ENCODE measurements at regions not wholly inside any gene's neighbourhood (a gene's known extent, or its start where the extent isn't known, plus 50 kb on each side); places are given as distances from the start of the nearest gene placed in this dataset.

DNA sequence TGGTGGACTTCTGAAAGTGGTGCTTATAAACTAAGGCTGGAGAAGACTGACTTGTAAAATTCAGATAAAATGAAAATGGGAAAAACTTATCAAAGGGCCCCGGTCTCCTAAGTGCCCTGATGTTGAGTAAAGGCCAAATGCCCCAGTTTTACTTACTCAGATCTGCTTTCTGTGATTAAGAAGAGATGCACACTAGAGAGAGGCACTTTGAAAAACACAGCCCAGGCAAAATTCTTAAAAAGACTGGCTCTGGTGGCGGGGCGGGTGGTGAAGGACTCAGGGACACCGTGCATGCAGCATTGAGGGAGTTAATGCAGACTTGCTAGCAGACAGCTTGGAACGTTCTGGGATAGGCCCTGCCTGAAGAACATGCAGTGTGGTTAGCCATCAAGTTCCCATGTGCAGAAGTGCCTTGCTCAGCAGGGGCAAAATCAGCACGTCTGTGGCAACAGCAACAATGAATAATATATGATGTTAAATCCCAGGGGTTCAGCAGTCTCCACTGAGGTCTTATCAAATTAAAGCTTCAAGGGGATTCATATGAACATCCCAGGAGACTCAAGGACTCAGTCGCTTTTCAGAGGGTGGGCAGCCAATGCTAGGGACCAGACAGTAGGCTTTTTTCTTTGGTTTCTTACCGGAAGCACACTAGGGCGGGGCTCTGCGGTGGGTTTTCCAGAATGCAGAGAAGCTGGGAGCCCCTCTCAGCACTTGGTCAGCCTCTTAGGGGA lies 105.0 kb downstream of the DAD1 start:
- H3K79me2 ChIP-seq (ENCODE audit: control insufficient read depth, insufficient read depth, low read length): peaks cover 83% of the 10 kb centered on the region
- no peak overlapping the region for H2AFZ ChIP-seq (ENCODE audit: control insufficient read depth, low read depth, low read length)
- POLR2A ChIA-PET: interaction anchor here (0.6 to 35.4 kb wide), 14 partner anchors 3 to 328 kb away, joined by 3 to 875 read pairs (median 4); no protein-coding TSS in a partner anchor
- RAD21 ChIA-PET (ENCODE audit: unreplicated experiment): interaction anchor here (0.7 to 27.9 kb wide), 13 partner anchors 8 to 101 kb away, joined by 3 to 797 read pairs (median 10); no protein-coding TSS in a partner anchor
- peak overlapping the region; percentile 92 for H3K4me2 ChIP-seq (ENCODE audit: control insufficient read depth, insufficient read depth)
- H3K9me3 ChIP-seq (replicated peaks; ENCODE audit: control insufficient read depth, insufficient read depth, low read length): no peaks in the 10 kb centered on the region
- 21% methylated on average over 10 of the region's 10 CpGs for whole genome bisulfite sequencing (ENCODE audit: insufficient coverage, insufficient replicate concordance, low lambda C conversion rate, missing lambda C conversion rate)
- H3K27ac ChIP-seq (ENCODE audit: control insufficient read depth, insufficient read depth): peak overlapping the region; percentile 98
- no peaks in the 10 kb centered on the region for H4K20me1 ChIP-seq (ENCODE audit: control insufficient read depth, insufficient read depth)
- ATAC-seq (peak; percentile 39), DNase-seq (ENCODE audit: low read depth, low spot score) (no peak), FAIRE-seq (no peak)
- SMC1A ChIA-PET (ENCODE audit: uncharacterized antibody, unreplicated experiment): interaction anchor here (1.0 to 31.5 kb wide), 13 partner anchors 8 to 93 kb away, joined by 4 to 912 read pairs (median 10); no protein-coding TSS in a partner anchor
- no peaks in the 10 kb centered on the region for H3K27me3 ChIP-seq (replicated peaks in 1 of 2; ENCODE audit: control insufficient read depth in 2 of 2, insufficient read depth in 2 of 2, low read length in 1 of 2)
- CTCF ChIA-PET: interaction anchor here (0.8 to 4.3 kb wide), 8 partner anchors 10 to 104 kb away, joined by 3 to 18 read pairs (median 4); no protein-coding TSS in a partner anchor
- peaks cover 84% of the 10 kb centered on the region for H3K4me1 ChIP-seq (ENCODE audit: control insufficient read depth, insufficient read depth, low read length)
- H3K4me3 ChIP-seq: peak overlapping the region; percentile 72
- BruUV-seq (replicated peaks): TSS peak; percentile 62
- no peaks in the 10 kb centered on the region for H3K36me3 ChIP-seq (ENCODE audit: control insufficient read depth in 2 of 2, insufficient read depth in 2 of 2, low read length in 1 of 2)
- H3K9ac ChIP-seq (ENCODE audit: control insufficient read depth, insufficient read depth, low read length): peak overlapping the region; percentile 93
- in situ Hi-C loops (cut with MboI) (no loop called here), intact Hi-C loops (cut with micrococcal nuclease; ENCODE audit: unreplicated experiment) (loop anchor here (10.0 kb wide), 2 partner anchors 311 to 431 kb away; partner anchors contain the start of gene RBM23)
- TF ChIP-seq HDGF (IDR thresholded peaks at IDR 0.05) (peak; percentile 62; the same call in 1 of the 2 replicates), IRF4 (IDR thresholded peaks at IDR 0.05; ENCODE audit: low read depth, low read length) (no peak), BRCA1 (IDR thresholded peaks at IDR 0.05; ENCODE audit: low read depth, low read length) (no peak), BCL11A (IDR thresholded peaks at IDR 0.05; ENCODE audit: low read depth, low read length) (no peak), EGR1 (IDR thresholded peaks at IDR 0.05; ENCODE audit: borderline replicate concordance in 1 of 2, low read depth in 2 of 2, low read length in 2 of 2) (peak in 1 of 2 experiments; percentile 17; a peak in 1 of 3 replicates), SUPT20H (IDR thresholded peaks at IDR 0.05; ENCODE audit: borderline replicate concordance, control insufficient read depth, low read depth, low read length) (no peak)
- TF ChIP-seq, protein P1, sequence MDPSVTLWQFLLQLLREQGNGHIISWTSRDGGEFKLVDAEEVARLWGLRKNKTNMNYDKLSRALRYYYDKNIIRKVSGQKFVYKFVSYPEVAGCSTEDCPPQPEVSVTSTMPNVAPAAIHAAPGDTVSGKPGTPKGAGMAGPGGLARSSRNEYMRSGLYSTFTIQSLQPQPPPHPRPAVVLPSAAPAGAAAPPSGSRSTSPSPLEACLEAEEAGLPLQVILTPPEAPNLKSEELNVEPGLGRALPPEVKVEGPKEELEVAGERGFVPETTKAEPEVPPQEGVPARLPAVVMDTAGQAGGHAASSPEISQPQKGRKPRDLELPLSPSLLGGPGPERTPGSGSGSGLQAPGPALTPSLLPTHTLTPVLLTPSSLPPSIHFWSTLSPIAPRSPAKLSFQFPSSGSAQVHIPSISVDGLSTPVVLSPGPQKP (IDR thresholded peaks at IDR 0.05; ENCODE audit: low read depth, low read length): peak; percentile 34; the same call in 1 of the 2 replicates
- TF ChIP-seq, protein P2, sequence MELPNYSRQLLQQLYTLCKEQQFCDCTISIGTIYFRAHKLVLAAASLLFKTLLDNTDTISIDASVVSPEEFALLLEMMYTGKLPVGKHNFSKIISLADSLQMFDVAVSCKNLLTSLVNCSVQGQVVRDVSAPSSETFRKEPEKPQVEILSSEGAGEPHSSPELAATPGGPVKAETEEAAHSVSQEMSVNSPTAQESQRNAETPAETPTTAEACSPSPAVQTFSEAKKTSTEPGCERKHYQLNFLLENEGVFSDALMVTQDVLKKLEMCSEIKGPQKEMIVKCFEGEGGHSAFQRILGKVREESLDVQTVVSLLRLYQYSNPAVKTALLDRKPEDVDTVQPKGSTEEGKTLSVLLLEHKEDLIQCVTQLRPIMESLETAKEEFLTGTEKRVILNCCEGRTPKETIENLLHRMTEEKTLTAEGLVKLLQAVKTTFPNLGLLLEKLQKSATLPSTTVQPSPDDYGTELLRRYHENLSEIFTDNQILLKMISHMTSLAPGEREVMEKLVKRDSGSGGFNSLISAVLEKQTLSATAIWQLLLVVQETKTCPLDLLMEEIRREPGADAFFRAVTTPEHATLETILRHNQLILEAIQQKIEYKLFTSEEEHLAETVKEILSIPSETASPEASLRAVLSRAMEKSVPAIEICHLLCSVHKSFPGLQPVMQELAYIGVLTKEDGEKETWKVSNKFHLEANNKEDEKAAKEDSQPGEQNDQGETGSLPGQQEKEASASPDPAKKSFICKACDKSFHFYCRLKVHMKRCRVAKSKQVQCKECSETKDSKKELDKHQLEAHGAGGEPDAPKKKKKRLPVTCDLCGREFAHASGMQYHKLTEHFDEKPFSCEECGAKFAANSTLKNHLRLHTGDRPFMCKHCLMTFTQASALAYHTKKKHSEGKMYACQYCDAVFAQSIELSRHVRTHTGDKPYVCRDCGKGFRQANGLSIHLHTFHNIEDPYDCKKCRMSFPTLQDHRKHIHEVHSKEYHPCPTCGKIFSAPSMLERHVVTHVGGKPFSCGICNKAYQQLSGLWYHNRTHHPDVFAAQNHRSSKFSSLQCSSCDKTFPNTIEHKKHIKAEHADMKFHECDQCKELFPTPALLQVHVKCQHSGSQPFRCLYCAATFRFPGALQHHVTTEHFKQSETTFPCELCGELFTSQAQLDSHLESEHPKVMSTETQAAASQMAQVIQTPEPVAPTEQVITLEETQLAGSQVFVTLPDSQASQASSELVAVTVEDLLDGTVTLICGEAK (IDR thresholded peaks at IDR 0.05; ENCODE audit: borderline replicate concordance): no peak
- TF ChIP-seq, protein P3, sequence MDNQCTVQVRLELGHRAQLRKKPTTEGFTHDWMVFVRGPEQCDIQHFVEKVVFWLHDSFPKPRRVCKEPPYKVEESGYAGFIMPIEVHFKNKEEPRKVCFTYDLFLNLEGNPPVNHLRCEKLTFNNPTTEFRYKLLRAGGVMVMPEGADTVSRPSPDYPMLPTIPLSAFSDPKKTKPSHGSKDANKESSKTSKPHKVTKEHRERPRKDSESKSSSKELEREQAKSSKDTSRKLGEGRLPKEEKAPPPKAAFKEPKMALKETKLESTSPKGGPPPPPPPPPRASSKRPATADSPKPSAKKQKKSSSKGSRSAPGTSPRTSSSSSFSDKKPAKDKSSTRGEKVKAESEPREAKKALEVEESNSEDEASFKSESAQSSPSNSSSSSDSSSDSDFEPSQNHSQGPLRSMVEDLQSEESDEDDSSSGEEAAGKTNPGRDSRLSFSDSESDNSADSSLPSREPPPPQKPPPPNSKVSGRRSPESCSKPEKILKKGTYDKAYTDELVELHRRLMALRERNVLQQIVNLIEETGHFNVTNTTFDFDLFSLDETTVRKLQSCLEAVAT (IDR thresholded peaks at IDR 0.05): peak; percentile 98
- TF ChIP-seq, protein P4, sequence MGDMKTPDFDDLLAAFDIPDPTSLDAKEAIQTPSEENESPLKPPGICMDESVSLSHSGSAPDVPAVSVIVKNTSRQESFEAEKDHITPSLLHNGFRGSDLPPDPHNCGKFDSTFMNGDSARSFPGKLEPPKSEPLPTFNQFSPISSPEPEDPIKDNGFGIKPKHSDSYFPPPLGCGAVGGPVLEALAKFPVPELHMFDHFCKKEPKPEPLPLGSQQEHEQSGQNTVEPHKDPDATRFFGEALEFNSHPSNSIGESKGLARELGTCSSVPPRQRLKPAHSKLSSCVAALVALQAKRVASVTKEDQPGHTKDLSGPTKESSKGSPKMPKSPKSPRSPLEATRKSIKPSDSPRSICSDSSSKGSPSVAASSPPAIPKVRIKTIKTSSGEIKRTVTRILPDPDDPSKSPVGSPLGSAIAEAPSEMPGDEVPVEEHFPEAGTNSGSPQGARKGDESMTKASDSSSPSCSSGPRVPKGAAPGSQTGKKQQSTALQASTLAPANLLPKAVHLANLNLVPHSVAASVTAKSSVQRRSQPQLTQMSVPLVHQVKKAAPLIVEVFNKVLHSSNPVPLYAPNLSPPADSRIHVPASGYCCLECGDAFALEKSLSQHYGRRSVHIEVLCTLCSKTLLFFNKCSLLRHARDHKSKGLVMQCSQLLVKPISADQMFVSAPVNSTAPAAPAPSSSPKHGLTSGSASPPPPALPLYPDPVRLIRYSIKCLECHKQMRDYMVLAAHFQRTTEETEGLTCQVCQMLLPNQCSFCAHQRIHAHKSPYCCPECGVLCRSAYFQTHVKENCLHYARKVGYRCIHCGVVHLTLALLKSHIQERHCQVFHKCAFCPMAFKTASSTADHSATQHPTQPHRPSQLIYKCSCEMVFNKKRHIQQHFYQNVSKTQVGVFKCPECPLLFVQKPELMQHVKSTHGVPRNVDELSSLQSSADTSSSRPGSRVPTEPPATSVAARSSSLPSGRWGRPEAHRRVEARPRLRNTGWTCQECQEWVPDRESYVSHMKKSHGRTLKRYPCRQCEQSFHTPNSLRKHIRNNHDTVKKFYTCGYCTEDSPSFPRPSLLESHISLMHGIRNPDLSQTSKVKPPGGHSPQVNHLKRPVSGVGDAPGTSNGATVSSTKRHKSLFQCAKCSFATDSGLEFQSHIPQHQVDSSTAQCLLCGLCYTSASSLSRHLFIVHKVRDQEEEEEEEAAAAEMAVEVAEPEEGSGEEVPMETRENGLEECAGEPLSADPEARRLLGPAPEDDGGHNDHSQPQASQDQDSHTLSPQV (IDR thresholded peaks at IDR 0.05): peak; percentile 79
